CD4-positive, alpha-beta memory T cell (primary cell): ENCODE measurements at regions not wholly inside any gene's neighbourhood (a gene's known extent, or its start where the extent isn't known, plus 50 kb on each side); places are given as distances from the start of the nearest gene placed in this dataset.

Experiments
- CTCF ChIA-PET: fragments of 350-600 bp; sonication (Branson Sonifier 250); formaldehyde crosslinking; loops from one replicate; lab custom pipeline; 2021; ENCODE audit warnings: inconsistent platforms; ENCODE audit not compliant: partially characterized antibody; lab: Charles Lee
- POLR2A ChIA-PET: fragments of 350-600 bp; sonication (Branson Sonifier 250); formaldehyde crosslinking; loops from one replicate; lab custom pipeline; 2021; ENCODE audit not compliant: partially characterized antibody; lab: Charles Lee
- DNase-seq, 5 donors: peaks; one replicate each; pipeline versions ENCODE4 v3.0.0 to v3.0.0-alpha.2; 2020 to 2022; ENCODE audit warnings: mixed read lengths in 1 of 5
- H3K27ac ChIP-seq: one replicate; pipeline ENCODE4 v1.7.0; 2013; ENCODE audit warnings: low read depth, low read length
- H3K27me3 ChIP-seq: 2 replicates; pipeline ENCODE4 v1.7.0; 2013; ENCODE audit warnings: mild to moderate bottlenecking, low read length, moderate library complexity; ENCODE audit not compliant: insufficient read depth
- H3K36me3 ChIP-seq: 2 replicates; pipeline ENCODE4 v1.7.0; 2013; ENCODE audit warnings: mild to moderate bottlenecking, low read length, moderate library complexity; ENCODE audit not compliant: insufficient read depth
- H3K4me1 ChIP-seq: 2 replicates; pipeline ENCODE4 v1.7.0; 2013; ENCODE audit warnings: mild to moderate bottlenecking, low read length, moderate library complexity; ENCODE audit not compliant: insufficient read depth
- H3K4me3 ChIP-seq, 2 donors: one replicate each; pipeline ENCODE4 v1.7.0; 2013; ENCODE audit warnings: low read length in 2 of 2, mild to moderate bottlenecking in 1 of 2
- H3K9me3 ChIP-seq, 2 donors: one replicate each; pipeline ENCODE4 v1.7.0; 2013; ENCODE audit warnings: low read length in 2 of 2, control low read depth in 1 of 2; ENCODE audit not compliant: control insufficient read depth in 1 of 2
- H3K27ac Mint-ChIP-seq, 7 donors: one replicate each; pipeline ENCODE4 v1.8.0; 2020 to 2021; ENCODE audit warnings: mixed read lengths in 7 of 7, mild to moderate bottlenecking in 6 of 7, inconsistent platforms in 3 of 7, moderate library complexity in 3 of 7
- H3K27me3 Mint-ChIP-seq, 2 donors: one replicate each; pipeline ENCODE4 v1.8.0; 2020 to 2021; ENCODE audit warnings: mixed read lengths in 2 of 2
- H3K36me3 Mint-ChIP-seq, 2 donors: one replicate each; pipeline ENCODE4 v1.8.0; 2020 to 2021; ENCODE audit warnings: mixed read lengths in 2 of 2, inconsistent platforms in 1 of 2, mild to moderate bottlenecking in 1 of 2
- H3K4me1 Mint-ChIP-seq, 4 donors: one replicate each; pipeline ENCODE4 v1.8.0; 2020 to 2021; ENCODE audit warnings: mixed read lengths in 4 of 4, mild to moderate bottlenecking in 1 of 4
- H3K4me3 Mint-ChIP-seq, 8 donors: one replicate each; pipeline ENCODE4 v1.8.0; 2020 to 2021; ENCODE audit warnings: mixed read lengths in 8 of 8, mild to moderate bottlenecking in 7 of 8, moderate library complexity in 6 of 8, inconsistent platforms in 3 of 8
- H3K9me3 Mint-ChIP-seq, 8 donors: one replicate each; pipeline ENCODE4 v1.8.0; 2020 to 2021; ENCODE audit warnings: mixed read lengths in 8 of 8, mild to moderate bottlenecking in 5 of 8, inconsistent platforms in 3 of 8, moderate library complexity in 1 of 8
- intact Hi-C: fragments of 100-400 bp; cut with micrococcal nuclease; formaldehyde crosslinking; loops from one replicate; pipeline ENCODE4 v1.15.1; 2023

DNA sequence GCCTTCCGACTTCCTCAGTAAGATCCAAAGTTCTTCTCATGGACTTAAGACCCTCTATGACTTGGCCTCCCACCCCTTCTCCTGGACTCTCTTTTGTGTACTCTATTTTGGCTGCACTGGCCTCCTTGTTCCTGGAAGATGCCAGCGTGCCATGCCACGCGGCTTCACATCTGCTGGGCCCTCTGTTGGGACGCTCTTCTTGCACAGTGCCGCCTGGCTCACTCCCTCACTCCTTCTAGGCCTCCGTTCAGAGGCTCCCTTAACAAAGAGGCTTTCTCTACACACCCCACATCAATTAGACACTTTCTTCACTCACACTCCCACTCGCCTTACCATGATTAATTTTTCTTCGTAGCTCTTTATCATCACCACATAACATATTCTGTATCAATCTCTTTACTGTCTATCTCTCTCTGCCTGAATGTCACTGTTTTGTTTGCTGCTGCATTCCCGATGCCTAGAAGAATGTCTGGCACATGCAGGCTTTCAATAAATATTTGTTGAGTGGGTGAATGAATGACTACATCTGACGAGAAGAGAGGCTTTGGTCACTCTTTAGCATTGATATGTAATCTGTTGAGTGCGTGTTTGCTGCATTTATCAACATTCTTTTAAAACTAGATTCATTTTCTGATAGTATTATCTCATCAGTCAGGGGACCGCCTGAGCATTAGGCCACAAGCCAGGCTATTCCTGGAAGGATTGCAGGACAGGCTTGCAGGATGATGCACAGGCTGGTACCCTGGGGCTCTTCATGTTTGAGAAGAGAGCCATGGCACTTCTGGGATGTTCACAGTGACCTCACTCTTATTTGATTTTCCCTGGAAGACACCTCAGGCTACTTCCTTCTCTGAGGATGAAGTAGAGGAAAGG lies 60.6 kb upstream of the AMPD3 start:
- H3K4me1 Mint-ChIP-seq, result peaks cover 0 to 3% (median under 1%) of the 10 kb centered on the region in 4 donors
- Histone ChIP-seq H3K9me3 (no peaks in the 10 kb centered on the region), H3K36me3 (no peaks in the 10 kb centered on the region), H3K4me3 (no peak overlapping the region), H3K4me1 (no peaks in the 10 kb centered on the region), H3K27ac (no peak overlapping the region), H3K27me3 (no peaks in the 10 kb centered on the region)
- CTCF ChIA-PET, result interaction anchor here (1.6 kb wide), 1 partner anchor 12 kb away, joined by 4 read pairs; no protein-coding TSS in a partner anchor
- no peak overlapping the region for H3K4me3 Mint-ChIP-seq
- H3K27ac Mint-ChIP-seq, result no peak overlapping the region
- H3K27me3 Mint-ChIP-seq, result peaks cover 17 to 24% of the 10 kb centered on the region in 2 donors
- intact Hi-C loops, result no loop called here
- peaks cover 0 to 3% (median 0%) of the 10 kb centered on the region in 8 donors for H3K9me3 Mint-ChIP-seq
- POLR2A ChIA-PET, result no interaction called here
- DNase-seq, result no peak
- no peaks in the 10 kb centered on the region for H3K36me3 Mint-ChIP-seq

DNA sequence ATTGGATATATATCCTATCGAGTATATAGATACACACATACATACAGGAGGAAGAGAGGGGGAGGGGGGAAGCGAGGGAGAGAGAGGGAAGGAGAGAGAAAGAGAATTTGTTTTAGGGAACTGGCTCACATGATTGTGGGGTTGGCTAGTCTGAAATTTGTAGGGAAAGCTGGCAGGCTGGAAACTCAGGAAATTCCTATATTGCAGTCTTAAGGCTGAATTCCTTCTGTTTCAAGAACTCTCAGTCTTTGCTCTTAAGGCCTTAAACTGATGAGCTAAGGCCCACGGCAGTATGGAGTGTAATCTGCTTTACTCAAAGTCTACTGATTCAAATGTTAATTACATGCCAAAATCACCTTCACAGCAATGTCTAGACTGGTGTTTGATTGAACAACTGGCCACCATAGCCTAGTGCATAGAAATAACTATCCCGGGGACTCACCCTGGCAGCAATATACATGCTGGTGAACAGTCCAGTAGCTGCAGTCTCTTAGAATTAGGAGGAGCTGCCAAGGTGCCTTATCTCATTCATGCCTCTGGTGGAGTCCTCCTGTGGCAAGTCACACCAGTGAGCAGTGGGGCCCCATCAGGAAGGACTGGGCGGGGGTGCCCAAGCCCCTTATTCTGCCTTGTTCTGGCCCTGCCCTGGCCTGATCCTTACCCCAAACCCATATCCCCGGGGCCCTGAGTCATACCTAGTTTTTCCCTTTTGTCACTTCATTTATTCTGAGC lies 59.7 kb upstream of the AMPD3 start:
- Mint-ChIP-seq H3K4me3 (no peak overlapping the region), H3K9me3 (no peaks in the 10 kb centered on the region), H3K4me1 (peaks cover 1 to 6% (median 4%) of the 10 kb centered on the region in 4 donors), H3K36me3 (no peaks in the 10 kb centered on the region), H3K27ac (no peak overlapping the region), H3K27me3 (peaks cover 12 to 17% of the 10 kb centered on the region in 2 donors)
- CTCF ChIA-PET, result interaction anchor here (0.8 to 1.2 kb wide), 2 partner anchors 9 to 256 kb away, joined by 3 read pairs; no protein-coding TSS in a partner anchor
- POLR2A ChIA-PET, result no interaction called here
- peaks cover 5% of the 10 kb centered on the region for H3K4me1 ChIP-seq
- H3K27me3 ChIP-seq, result no peaks in the 10 kb centered on the region
- H3K9me3 ChIP-seq, result no peaks in the 10 kb centered on the region
- DNase-seq, result no peak
- no peak overlapping the region for H3K27ac ChIP-seq
- no peaks in the 10 kb centered on the region for H3K36me3 ChIP-seq
- H3K4me3 ChIP-seq, result no peak overlapping the region
- intact Hi-C loops, result no loop called here

DNA sequence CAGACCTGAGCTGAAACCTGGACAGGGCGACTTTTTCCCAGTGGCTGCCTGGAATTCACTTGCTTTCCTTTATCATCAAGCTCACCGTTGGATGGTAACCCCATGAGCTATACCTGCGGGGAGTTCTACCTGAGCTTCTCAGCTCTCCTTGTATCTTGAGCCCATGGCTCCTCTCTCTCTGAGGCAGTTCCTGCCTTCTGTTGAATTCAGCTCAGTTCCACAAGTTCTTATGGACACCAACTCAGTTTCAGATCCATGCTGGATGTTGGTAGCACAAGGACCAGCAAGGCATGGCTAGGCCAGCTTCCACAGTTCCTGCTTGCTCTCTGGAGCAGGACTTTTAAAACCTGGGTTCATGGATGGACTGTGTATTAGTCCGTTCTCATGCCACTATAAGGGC lies 58.3 kb upstream of the AMPD3 start:
- H3K36me3 ChIP-seq, result no peaks in the 10 kb centered on the region
- no peak overlapping the region for H3K4me3 ChIP-seq
- no peaks in the 10 kb centered on the region for H3K27me3 ChIP-seq
- Mint-ChIP-seq H3K4me1 (peaks cover 10 to 16% (median 13%) of the 10 kb centered on the region in 4 donors), H3K9me3 (no peaks in the 10 kb centered on the region), H3K27me3 (peaks cover 6 to 10% of the 10 kb centered on the region in 2 donors), H3K4me3 (no peak overlapping the region), H3K27ac (no peak overlapping the region), H3K36me3 (no peaks in the 10 kb centered on the region)
- no peak overlapping the region for H3K27ac ChIP-seq
- ChIA-PET POLR2A (no interaction called here), CTCF (interaction anchor here (0.6 to 1.2 kb wide), 3 partner anchors 7 to 393 kb away, joined by 3 to 4 read pairs (median 4); no protein-coding TSS in a partner anchor)
- intact Hi-C loops, result no loop called here
- H3K4me1 ChIP-seq, result peaks cover 15% of the 10 kb centered on the region
- no peak for DNase-seq
- no peaks in the 10 kb centered on the region for H3K9me3 ChIP-seq

DNA sequence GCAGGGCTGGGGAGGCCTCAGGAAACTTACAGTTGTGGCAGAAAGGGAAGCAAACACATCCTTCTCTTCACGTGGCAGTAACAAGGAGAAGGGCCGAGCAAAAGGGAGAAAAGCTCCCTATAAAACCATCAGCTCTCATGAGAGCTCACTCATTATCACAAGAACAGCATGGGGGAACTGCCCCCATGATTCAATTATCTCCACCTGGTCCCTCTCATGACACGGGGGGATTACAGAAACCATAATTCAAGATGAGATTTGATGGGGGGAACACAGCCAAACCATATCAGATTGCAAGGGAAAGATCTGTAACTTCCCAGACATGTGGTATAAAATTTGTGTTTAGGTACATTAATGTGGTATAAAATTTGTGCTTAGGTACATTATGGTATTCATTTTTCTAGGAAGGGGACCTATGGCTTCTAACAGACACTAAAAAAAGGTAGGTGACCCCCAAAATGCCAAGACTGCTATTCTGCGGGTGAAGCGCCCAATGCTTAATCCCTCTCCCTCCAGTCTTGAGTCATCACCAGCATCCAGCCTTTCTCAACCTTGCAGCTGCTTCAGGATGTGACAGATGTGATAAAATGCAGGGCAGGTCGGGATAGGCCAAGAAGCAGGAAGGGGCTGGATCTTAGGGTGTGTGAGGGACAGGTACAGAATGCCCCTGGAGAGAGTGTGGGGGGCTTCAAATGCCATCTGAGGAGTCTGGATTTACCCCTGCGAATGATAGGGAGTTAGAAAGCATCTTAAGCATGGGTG lies 57.7 kb upstream of the AMPD3 start:
- H3K4me3 ChIP-seq, result no peak overlapping the region
- CTCF ChIA-PET, result interaction anchor here (1.1 kb wide), 1 partner anchor 339 kb away, joined by 4 read pairs; no protein-coding TSS in a partner anchor
- Mint-ChIP-seq H3K9me3 (no peaks in the 10 kb centered on the region), H3K27me3 (peaks cover 6% of the 10 kb centered on the region in 2 donors), H3K4me1 (peaks cover 10 to 16% (median 14%) of the 10 kb centered on the region in 4 donors), H3K4me3 (no peak overlapping the region), H3K27ac (no peak overlapping the region), H3K36me3 (no peaks in the 10 kb centered on the region)
- H3K4me1 ChIP-seq, result peaks cover 15% of the 10 kb centered on the region
- H3K27me3 ChIP-seq, result no peaks in the 10 kb centered on the region
- intact Hi-C loops, result no loop called here
- no peak for DNase-seq
- POLR2A ChIA-PET, result no interaction called here
- no peaks in the 10 kb centered on the region for H3K36me3 ChIP-seq
- H3K27ac ChIP-seq, result no peak overlapping the region
- no peaks in the 10 kb centered on the region for H3K9me3 ChIP-seq

DNA sequence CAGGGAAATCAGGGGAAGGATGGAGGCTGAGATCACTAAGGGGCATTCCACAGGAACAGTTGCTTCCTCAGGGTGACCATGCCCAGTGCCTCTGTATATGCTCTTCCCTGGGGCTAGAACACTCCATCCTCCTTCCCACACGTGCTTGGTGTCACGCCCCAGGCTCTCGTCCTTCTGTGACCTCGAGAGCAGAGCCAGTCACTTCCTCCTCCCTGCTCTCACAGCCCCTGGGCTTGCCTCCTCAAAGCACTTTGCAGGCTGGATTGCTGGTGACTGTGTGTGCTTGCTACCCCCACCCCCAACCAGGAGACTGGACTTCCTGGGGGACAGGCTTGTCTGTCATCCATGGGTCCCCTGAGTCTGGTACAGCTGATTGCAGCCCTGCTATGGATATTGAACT lies 56.5 kb upstream of the AMPD3 start:
- Mint-ChIP-seq H3K27ac (no peak overlapping the region), H3K36me3 (no peaks in the 10 kb centered on the region), H3K27me3 (peaks cover 4 to 5% of the 10 kb centered on the region in 2 donors), H3K4me3 (no peak overlapping the region), H3K9me3 (no peaks in the 10 kb centered on the region), H3K4me1 (peaks cover 10 to 16% (median 14%) of the 10 kb centered on the region in 4 donors)
- Histone ChIP-seq H3K4me3 (no peak overlapping the region), H3K4me1 (peaks cover 15% of the 10 kb centered on the region), H3K27ac (no peak overlapping the region), H3K27me3 (no peaks in the 10 kb centered on the region), H3K9me3 (no peaks in the 10 kb centered on the region), H3K36me3 (no peaks in the 10 kb centered on the region)
- POLR2A ChIA-PET, result no interaction called here
- intact Hi-C loops, result no loop called here
- no peak for DNase-seq
- CTCF ChIA-PET, result no interaction called here

DNA sequence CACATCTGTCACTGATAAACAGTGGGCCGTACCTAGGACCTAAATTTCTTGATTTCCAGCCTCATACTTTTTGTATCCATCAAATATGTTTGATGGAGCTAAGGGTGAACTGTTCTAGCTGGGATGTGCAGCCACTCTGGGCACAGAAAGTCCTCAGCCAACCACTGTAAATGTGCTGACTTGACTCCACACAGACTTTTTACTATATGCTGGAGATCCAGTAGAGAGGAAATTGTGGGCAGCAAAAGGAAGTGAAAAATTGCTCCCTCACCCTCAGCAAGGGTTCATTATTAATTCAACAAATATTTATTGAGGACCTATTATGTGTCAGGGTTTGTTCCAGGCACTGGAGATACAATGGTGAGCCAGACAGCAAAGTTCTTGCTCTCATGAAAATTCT lies 54.2 kb upstream of the AMPD3 start:
- Mint-ChIP-seq H3K4me1 (peaks cover 10 to 19% (median 14%) of the 10 kb centered on the region in 4 donors), H3K4me3 (no peak overlapping the region), H3K27ac (no peak overlapping the region), H3K27me3 (peaks cover 0 to 4% of the 10 kb centered on the region in 2 donors), H3K36me3 (no peaks in the 10 kb centered on the region), H3K9me3 (no peaks in the 10 kb centered on the region)
- H3K9me3 ChIP-seq, result no peaks in the 10 kb centered on the region
- no peak overlapping the region for H3K27ac ChIP-seq
- ChIA-PET CTCF (interaction anchor here (0.8 to 4.4 kb wide), 4 partner anchors 13 to 336 kb away, joined by 3 to 40 read pairs (median 6); no protein-coding TSS in a partner anchor), POLR2A (no interaction called here)
- no peaks in the 10 kb centered on the region for H3K36me3 ChIP-seq
- intact Hi-C loops, result no loop called here
- H3K4me3 ChIP-seq, result no peak overlapping the region
- no peak for DNase-seq
- peaks cover 15% of the 10 kb centered on the region for H3K4me1 ChIP-seq
- H3K27me3 ChIP-seq, result no peaks in the 10 kb centered on the region
